Coronary artery (tissue), 2 donors: ENCODE measurements at regions not wholly inside any gene's neighbourhood (a gene's known extent, or its start where the extent isn't known, plus 50 kb on each side); places are given as distances from the start of the nearest gene placed in this dataset.

ENCODE experiments used
- DNase-seq: peaks from one replicate; pipeline ENCODE4 v3.0.0-alpha.2; 2017; ENCODE audit warnings: low spot score
- H3K27ac ChIP-seq, 2 donors: fragments of 200-600 bp; sonication (generic); one replicate each; pipeline ENCODE4 v1.5.1; 2016 to 2019
- H3K4me3 ChIP-seq: fragments of 200-600 bp; sonication (generic); 2 replicates; pipeline ENCODE4 v1.5.1; 2016; ENCODE audit warnings: mild to moderate bottlenecking, moderate library complexity
- CTCF ChIP-seq: fragments of 200-600 bp; sonication (generic); IDR thresholded peaks from one replicate; pipeline ENCODE4 v1.5.1; 2019; ENCODE audit warnings: antibody characterized with exemption

DNA sequence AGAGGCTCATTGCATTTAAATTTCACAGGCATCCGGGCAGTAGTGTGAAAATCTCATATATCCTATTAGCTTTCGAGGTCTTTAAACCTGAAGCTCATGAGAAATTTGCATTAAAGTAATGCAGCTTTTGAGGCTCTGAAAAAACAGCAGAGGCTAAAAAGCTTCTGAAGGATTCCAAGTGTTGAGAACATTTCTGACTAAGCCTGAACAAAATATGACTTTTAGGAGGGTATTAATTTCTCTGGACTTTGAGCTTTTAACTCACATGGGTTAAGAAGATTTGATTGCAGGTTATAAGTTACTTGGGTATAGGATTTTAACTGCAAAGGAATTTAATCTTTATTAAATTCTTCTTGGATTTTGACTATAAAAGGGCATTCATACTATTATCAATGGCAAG lies 743.9 kb downstream of the TLE1 start:
- no peak for TF ChIP-seq CTCF

GRCh38 chr9:80937645-80938044 lies 751.7 kb downstream of the TLE1 start:
- no peak for TF ChIP-seq CTCF
- Histone ChIP-seq H3K27ac (no peak overlapping the region), H3K4me3 (no peak overlapping the region)
- no peak for DNase-seq

More for the DNA sequence above, 743.9 kb downstream of the TLE1 start:
- Histone ChIP-seq H3K27ac (no peak overlapping the region), H3K4me3 (no peak overlapping the region)
- no peak for DNase-seq

DNA sequence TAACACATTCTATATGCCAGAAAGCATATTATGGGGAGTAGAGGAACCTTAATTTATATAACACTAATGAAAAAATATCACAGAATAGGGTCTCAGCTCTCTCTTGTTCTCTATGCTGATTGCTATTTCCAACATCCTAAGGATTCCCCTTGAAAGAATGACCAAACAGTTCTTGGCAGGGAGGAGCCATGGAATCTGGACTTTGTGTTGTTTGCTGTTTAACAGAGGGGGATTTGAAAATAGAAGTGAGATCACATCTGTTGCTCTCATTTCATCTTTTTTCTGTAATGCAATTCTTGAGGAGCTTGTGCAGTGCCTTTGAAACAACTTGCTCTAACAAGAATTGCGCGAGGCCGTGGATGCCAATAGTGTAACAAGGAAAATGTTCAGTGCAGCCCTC lies 755.3 kb downstream of the TLE1 start:
- DNase-seq = no peak
- no peak for TF ChIP-seq CTCF
- no peak overlapping the region for H3K4me3 ChIP-seq
- H3K27ac ChIP-seq = no peak overlapping the region

GRCh38 chr9:80932947-80933780 lies 756.2 kb downstream of the TLE1 start:
- no peak for DNase-seq
- no peak for TF ChIP-seq CTCF
- Histone ChIP-seq H3K27ac (no peak overlapping the region), H3K4me3 (no peak overlapping the region)

GRCh38 chr9:80932181-80932580 lies 757.2 kb downstream of the TLE1 start:
- Histone ChIP-seq H3K27ac (no peak overlapping the region), H3K4me3 (no peak overlapping the region)
- no peak for TF ChIP-seq CTCF
- no peak for DNase-seq

DNA sequence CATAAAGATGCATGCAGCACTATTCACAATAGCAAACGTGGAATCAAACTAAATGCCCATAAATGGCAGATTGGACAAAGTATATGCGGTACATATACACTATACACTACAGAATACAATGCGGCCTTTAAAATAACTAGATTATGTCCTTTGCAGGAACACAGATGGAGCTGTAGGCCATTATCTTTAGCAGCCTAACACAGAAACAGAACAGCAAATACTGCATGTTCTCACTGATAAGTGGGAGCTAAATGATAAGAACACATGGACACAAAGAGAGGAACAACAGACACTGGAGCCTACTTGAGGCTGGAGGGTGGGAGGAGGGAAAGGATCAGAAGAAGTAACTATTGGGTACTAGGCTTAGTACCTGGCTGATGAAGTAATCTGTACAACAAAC lies 758.2 kb downstream of the TLE1 start:
- H3K4me3 ChIP-seq = no peak overlapping the region
- H3K27ac ChIP-seq = no peak overlapping the region
- no peak for DNase-seq
- no peak for TF ChIP-seq CTCF

GRCh38 chr9:80928697-80929096 lies 760.6 kb downstream of the TLE1 start:
- no peak for TF ChIP-seq CTCF
- H3K4me3 ChIP-seq = no peak overlapping the region
- no peak overlapping the region for H3K27ac ChIP-seq
- no peak for DNase-seq
